Lower leg skin (tissue), 4 donors: ENCODE measurements at regions not wholly inside any gene's neighbourhood (a gene's known extent, or its start where the extent isn't known, plus 50 kb on each side); places are given as distances from the start of the nearest gene placed in this dataset.

Source experiments
- DNase-seq, 2 donors: peaks; one replicate each; pipeline ENCODE4 v3.0.0-alpha.2; 2019; ENCODE audit warnings: low spot score in 2 of 2
- H3K4me3 ChIP-seq: fragments of 200-600 bp; sonication (generic); 2 replicates; pipeline ENCODE4 v1.5.1; 2017; ENCODE audit warnings: mild to moderate bottlenecking, low read depth; ENCODE audit not compliant: poor library complexity, severe bottlenecking
- POLR2A ChIP-seq, 2 donors: fragments of 450-650 bp; IDR thresholded peaks; one replicate each; pipeline ENCODE4 v1.6.1; 2016 to 2017; ENCODE audit warnings: antibody characterized with exemption in 2 of 2, mild to moderate bottlenecking in 1 of 2, moderate library complexity in 1 of 2
- WGBS, 2 donors: methylation state at CpG; one replicate each; pipeline ENCODE4 v1.1.5; 2018; 5-methylcytosine and 5-hydroxymethylcytosine counted together
- intact Hi-C: fragments of 100-400 bp; cut with DNase I; formaldehyde crosslinking; loops from one replicate; pipeline ENCODE4 v1.15.0; 2023; ENCODE audit warnings: low total_unique reads
- TF ChIP-seq, protein P1 (sequence below), 3 donors: fragments of 450-650 bp; IDR thresholded peaks; one replicate each; pipeline ENCODE4 v1.5.1; 2016; ENCODE audit warnings: antibody characterized with exemption in 3 of 3, mild to moderate bottlenecking in 3 of 3, moderate library complexity in 2 of 3

DNA sequence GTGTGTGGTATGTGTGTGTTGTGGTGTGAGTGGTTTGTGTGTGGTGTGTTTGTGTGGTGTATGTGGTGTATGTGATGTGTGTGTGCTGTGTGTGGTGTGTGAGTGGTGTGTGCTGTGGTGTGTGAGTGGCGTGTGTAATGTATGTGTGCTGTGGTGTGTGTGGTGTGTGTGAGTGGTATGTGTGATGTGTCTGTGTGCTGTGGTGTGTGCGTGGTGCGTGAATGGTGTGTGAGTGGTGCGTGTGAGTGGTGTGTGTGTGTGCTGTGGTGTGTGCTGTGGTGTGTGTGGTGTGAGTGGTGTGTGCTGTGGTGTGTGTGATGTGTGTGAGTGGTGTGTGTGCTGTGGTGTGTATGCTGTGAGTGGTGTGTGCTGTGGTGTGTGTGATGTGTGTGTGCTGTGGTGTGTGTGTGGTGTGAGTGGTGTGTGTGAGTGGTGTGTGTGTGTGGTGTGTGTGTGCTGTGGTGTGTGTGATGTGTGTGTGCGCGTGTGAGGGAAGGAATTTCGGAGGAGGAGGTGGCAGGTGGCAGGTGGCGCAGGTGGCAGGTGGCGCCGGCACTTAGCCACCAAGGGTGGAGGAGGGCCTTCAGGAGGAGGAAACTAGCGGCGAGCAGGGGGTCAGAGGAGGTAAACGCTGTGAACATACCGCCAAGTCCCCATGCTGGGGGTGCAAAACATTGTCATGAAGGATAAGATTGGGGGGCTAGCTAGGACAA lies 191.8 kb downstream of the MELK start:
- DNase-seq: no peak
- WGBS, 2 donors: 63 to 85% methylated on average over 14 of the region's 14 CpGs
- no peak overlapping the region for H3K4me3 ChIP-seq
- intact Hi-C loops: no loop called here
- no peak for TF ChIP-seq POLR2A (IDR thresholded peaks at IDR 0.05)
- TF ChIP-seq, protein P1, sequence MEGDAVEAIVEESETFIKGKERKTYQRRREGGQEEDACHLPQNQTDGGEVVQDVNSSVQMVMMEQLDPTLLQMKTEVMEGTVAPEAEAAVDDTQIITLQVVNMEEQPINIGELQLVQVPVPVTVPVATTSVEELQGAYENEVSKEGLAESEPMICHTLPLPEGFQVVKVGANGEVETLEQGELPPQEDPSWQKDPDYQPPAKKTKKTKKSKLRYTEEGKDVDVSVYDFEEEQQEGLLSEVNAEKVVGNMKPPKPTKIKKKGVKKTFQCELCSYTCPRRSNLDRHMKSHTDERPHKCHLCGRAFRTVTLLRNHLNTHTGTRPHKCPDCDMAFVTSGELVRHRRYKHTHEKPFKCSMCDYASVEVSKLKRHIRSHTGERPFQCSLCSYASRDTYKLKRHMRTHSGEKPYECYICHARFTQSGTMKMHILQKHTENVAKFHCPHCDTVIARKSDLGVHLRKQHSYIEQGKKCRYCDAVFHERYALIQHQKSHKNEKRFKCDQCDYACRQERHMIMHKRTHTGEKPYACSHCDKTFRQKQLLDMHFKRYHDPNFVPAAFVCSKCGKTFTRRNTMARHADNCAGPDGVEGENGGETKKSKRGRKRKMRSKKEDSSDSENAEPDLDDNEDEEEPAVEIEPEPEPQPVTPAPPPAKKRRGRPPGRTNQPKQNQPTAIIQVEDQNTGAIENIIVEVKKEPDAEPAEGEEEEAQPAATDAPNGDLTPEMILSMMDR (IDR thresholded peaks at IDR 0.05): no peak

DNA sequence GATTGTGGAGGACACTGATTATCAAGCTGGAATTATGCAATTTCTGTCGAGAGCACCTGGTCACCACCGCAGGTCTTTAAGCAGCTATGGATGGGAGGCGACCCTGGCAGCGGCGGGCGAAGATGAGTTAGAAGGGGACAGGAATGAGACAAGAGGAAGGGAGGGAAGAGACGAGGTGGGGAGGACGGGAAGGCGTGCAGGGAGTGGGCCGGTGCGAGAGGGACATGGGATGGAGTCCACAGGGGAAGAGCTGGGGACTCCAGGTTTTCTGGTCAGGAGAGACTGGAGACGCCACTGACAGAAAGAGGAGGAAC lies 192.3 kb downstream of the MELK start:
- intact Hi-C loops: no loop called here
- no peak for TF ChIP-seq POLR2A (IDR thresholded peaks at IDR 0.05)
- TF ChIP-seq, protein P1 (IDR thresholded peaks at IDR 0.05): no peak
- WGBS, 2 donors: 47 to 83% methylated on average over 12 of the region's 12 CpGs
- no peak overlapping the region for H3K4me3 ChIP-seq
- DNase-seq: no peak

DNA sequence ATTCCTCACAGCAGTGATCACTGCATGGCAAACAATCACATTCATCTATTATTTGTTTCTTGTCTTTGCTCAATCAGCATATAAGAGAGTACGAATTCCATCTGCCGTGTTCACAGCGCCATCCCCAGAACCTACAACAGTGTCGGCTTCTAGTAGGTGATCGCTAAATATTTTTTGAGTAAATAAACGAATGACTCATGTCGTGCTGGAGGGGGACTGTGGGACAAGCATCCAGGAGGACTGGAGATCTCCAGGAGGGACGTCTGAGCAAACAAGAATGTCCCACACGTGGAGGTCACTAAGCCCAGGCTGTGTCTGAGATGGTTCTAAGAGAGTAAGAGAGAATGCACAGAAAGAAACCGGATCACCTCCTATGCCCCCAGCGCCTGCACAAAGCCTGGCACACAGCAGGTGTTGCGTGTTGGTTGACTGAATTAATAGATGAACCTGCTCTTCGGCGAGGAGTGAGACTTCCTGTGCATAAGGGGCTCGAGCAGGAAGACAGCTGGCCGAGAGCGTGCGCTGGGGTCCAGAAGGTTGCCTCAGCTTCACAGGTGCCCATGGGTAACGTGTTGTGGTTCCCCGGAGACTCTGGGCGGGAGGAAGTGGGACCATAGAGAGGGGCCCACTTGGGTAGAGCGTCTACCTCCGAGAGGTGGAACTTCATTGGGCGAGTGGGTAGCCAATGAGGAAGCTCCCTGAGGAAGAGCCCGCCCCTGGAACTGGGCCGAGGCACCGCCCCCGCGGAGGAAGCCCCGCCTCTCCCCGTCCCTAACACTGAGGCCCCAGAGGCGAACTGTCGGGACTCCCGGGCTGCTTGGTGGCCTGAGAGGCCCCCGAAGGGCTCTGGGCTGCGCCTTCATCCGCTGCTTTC lies 193.0 kb downstream of the MELK start:
- DNase-seq: peak; percentile 55 to 92
- TF ChIP-seq, protein P1 (IDR thresholded peaks at IDR 0.05): no peak
- no peak for TF ChIP-seq POLR2A (IDR thresholded peaks at IDR 0.05)
- 13 to 23% methylated on average over 32 to 37 of the region's 37 CpGs for WGBS, 2 donors
- no peak overlapping the region for H3K4me3 ChIP-seq
- intact Hi-C loops: no loop called here

DNA sequence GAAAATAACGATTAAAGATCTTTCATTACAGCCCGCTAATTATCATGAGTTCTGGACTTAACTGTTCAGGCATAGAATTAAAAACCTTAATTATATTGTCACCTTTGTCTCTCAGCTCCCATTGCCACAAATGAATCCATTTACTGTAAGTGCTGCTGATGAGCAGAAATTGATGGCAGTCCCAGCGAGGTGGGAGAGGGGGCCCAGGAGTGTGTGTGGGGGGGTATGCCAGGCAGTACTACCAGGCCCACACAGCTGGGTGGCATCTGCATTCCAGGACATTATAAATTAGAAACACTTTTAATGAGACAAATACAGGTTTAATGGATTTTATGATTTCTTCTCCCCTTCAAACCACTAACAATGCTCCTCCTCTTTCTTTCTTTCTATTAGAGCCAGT lies 196.0 kb downstream of the MELK start:
- DNase-seq: no peak
- 78 to 82% methylated on average over 3 of the region's 3 CpGs for WGBS, 2 donors
- intact Hi-C loops: no loop called here
- TF ChIP-seq POLR2A (IDR thresholded peaks at IDR 0.05): no peak
- TF ChIP-seq, protein P1 (IDR thresholded peaks at IDR 0.05): no peak
- H3K4me3 ChIP-seq: no peak overlapping the region

DNA sequence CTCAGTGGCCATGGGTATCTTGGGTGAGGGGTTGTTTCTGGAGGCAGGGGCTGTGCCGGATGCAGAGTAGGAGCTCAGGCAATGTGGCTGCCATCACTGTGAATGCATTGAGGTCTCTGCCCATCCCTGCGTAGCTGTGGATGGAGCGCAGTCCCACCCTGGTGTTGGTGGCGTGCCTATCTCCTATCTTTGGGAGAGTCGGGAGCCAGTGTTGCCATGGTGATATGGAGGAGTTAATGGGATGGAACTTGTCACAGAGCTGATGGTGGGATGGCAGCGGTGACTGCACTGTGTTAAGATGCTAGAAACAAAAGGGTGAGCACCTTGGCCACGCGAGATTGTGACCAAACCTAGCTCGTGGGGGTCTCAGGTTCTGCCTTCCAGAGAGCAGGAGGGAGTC lies 197.3 kb downstream of the MELK start:
- 71 to 72% methylated on average over 9 of the region's 9 CpGs for WGBS, 2 donors
- no peak for TF ChIP-seq POLR2A (IDR thresholded peaks at IDR 0.05)
- TF ChIP-seq, protein P1 (IDR thresholded peaks at IDR 0.05): no peak
- intact Hi-C loops: no loop called here
- H3K4me3 ChIP-seq: no peak overlapping the region
- no peak for DNase-seq
